Peyer's patch (tissue), 4 donors: ENCODE measurements at regions not wholly inside any gene's neighbourhood (a gene's known extent, or its start where the extent isn't known, plus 50 kb on each side); places are given as distances from the start of the nearest gene placed in this dataset.

ENCODE experiments used
- DNase-seq, 3 donors: peaks; one replicate each; pipeline ENCODE4 v3.0.0-alpha.2; 2017 to 2019
- H3K27ac ChIP-seq, 4 donors: fragments of 200-600 bp; sonication (generic); one replicate each; pipeline ENCODE4 v1.5.1; 2016 to 2019
- H3K27me3 ChIP-seq, 2 donors: fragments of 200-600 bp; sonication (generic); one replicate each; pipeline ENCODE4 v1.5.1; 2019
- H3K36me3 ChIP-seq, 3 donors: fragments of 200-600 bp; sonication (generic); one replicate each; pipeline ENCODE4 v1.5.1; 2016 to 2019
- H3K4me1 ChIP-seq, 4 donors: fragments of 200-600 bp; sonication (generic); one replicate each; pipeline ENCODE4 v1.5.1; 2016 to 2019
- H3K4me3 ChIP-seq, 4 donors: fragments of 200-600 bp; sonication (generic); 1 replicate in 3 of 4; 2 replicates in 1 of 4; pipeline ENCODE4 v1.5.1; 2016 to 2019; ENCODE audit warnings: mild to moderate bottlenecking in 1 of 4
- H3K9me3 ChIP-seq, 4 donors: fragments of 200-600 bp; sonication (generic); one replicate each; pipeline ENCODE4 v1.5.1; 2016 to 2019; ENCODE audit warnings: mild to moderate bottlenecking in 1 of 4
- CTCF ChIP-seq, 6 experiments: fragments of 450-650 bp in 4 of 6; fragments of 200-600 bp in 2 of 6; sonication (generic) in 1 of 6; IDR thresholded peaks; one replicate each; pipeline ENCODE4 v1.5.1; 2017 to 2019; ENCODE audit warnings: antibody characterized with exemption in 6 of 6, mild to moderate bottlenecking in 3 of 6, moderate library complexity in 1 of 6
- POLR2A ChIP-seq, 2 donors: fragments of 450-650 bp; IDR thresholded peaks; one replicate each; pipeline ENCODE4 v1.5.1; 2017; ENCODE audit warnings: antibody characterized with exemption in 2 of 2, mild to moderate bottlenecking in 2 of 2, moderate library complexity in 2 of 2

DNA sequence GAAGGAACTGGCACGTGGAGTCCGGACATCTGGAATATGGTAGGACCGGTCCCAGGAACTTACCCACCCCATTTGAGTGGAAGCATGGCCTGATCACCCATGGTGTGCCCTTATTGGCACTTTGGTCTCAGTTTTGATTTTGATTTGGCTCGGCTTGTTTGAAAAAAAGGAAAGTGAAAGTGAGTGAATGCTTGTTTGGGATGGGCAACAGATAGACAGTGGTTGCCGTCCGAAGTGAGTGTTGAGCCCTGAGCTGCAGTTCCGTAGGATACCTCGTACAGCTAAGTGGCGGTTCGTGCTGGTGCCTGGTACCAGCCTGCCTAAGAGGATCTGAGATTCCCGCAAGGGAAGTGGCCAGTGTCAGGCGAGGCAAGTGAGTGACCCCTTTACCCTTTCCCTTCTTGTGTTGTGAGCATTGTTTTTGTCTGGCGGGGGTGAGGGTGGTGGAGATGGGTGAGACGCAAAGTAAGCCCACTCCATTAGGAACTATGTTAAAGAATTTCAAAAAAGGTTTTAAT is 605.8 kb downstream of the UQCRFS1 start:
- DNase-seq = no peak
- peaks cover 0 to 8% (median 4%) of the 10 kb centered on the region in 4 donors for H3K9me3 ChIP-seq
- no peak for TF ChIP-seq CTCF (IDR thresholded peaks at IDR 0.05)
- TF ChIP-seq POLR2A (IDR thresholded peaks at IDR 0.05) = no peak

DNA sequence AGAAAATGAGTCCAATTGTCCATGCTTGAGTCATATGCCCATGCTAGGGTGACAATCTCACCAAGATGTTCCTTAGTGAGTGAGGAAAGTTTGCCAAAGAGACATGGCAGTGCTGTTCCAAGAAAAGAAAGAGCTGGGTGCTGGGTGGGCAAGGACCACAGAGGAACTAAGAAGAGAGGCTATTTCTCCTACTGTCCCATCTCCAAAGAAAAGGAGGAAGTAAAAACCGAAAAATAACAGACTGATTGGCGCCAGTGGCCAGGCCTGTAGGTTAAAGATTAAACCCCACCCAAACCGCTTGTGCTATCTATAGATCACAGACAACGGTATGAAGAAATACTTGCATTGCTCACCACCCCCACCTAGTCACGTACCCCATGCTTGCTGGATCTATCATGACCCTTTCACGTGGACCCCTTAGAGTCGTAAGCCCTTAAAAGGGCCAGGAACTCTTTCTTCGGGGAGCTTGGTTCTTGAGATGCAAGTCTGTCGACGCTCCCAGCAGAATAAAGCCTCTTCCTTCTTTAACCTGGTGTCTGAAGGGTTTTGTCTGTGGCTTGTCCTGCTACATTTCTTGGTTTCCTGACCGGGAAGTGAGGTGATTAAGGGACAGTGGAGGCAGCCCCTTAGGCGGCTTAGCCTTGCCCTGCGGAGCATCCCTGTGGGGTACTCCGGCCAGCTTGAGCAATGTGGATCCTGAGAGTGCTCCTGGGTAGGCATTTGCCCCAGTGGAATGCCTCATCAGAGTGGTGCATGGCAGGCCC is 606.5 kb downstream of the UQCRFS1 start:
- Histone ChIP-seq H3K4me1 (no peaks in the 10 kb centered on the region), H3K4me3 (no peak overlapping the region), H3K36me3 (no peaks in the 10 kb centered on the region), H3K27ac (no peak overlapping the region), H3K27me3 (no peaks in the 10 kb centered on the region), H3K9me3 (peaks cover 0 to 8% (median 4%) of the 10 kb centered on the region in 4 donors)
- TF ChIP-seq POLR2A (IDR thresholded peaks at IDR 0.05) = no peak
- TF ChIP-seq CTCF (IDR thresholded peaks at IDR 0.05) = no peak
- DNase-seq = no peak

More for the DNA sequence above, 605.8 kb downstream of the UQCRFS1 start:
- H3K4me3 ChIP-seq = no peak overlapping the region
- no peaks in the 10 kb centered on the region for H3K36me3 ChIP-seq
- H3K27ac ChIP-seq = no peak overlapping the region
- no peaks in the 10 kb centered on the region for H3K27me3 ChIP-seq
- H3K4me1 ChIP-seq = no peaks in the 10 kb centered on the region

DNA sequence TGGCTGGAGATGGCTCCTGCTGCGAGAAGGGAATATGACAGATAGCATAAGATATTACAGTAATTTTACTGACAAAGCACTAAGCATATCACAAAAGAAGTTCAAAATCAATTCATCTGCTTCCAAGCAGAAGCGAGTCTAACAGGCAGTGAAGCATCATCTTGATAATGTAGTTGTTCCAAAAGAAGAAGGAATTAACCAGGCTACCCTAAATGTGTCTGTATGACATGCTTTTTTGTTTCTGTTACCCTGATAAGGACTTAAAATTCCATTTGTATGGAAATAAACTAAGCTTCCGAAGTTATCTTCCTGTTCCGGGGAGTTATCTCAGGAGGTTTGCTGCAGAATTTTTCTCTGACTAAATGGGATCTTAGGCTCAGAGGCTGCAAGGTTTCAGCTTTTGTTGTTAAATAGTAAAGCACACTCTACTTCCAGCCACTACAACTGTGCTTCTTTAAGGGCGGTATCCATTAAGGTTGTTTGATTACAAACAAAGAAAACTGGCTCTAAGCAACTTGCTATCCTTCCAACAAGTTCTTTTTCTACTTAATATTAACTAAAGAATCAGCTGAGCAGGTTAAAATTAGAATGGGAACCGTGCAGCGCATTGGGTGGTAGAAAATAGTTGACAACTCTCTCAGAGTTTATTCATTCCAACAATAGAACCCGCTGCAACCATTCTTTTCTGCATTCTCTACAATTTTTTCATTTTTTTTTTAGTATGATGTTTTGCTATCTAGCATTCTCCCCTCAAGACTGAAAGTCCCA is 607.3 kb downstream of the UQCRFS1 start:
- TF ChIP-seq POLR2A (IDR thresholded peaks at IDR 0.05) = no peak
- no peak for TF ChIP-seq CTCF (IDR thresholded peaks at IDR 0.05)
- no peaks in the 10 kb centered on the region for H3K27me3 ChIP-seq
- H3K4me1 ChIP-seq = no peaks in the 10 kb centered on the region
- DNase-seq = no peak
- no peak overlapping the region for H3K4me3 ChIP-seq
- peaks cover 0 to 8% (median 4%) of the 10 kb centered on the region in 4 donors for H3K9me3 ChIP-seq
- H3K27ac ChIP-seq = no peak overlapping the region
- H3K36me3 ChIP-seq = no peaks in the 10 kb centered on the region

DNA sequence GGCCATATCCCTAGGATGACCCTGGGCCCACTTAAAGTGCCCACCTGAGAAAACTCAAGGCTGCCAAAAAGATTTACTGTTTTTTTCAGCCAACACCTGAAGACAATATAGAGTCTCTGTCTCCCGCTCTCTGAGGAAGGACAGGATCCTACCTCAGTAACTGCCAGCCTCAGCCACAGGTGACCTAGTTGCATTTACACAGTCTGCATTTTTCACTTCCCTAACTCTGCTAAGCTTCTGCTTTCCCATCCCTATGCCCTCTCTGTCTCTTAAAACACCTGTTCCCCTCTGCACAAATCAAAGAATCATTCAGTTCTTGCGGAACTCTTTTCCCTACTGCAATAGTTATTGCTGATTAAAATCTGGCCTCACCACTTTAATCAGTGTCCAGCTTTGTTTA is 609.5 kb downstream of the UQCRFS1 start:
- H3K4me1 ChIP-seq = no peaks in the 10 kb centered on the region
- H3K27ac ChIP-seq = no peak overlapping the region
- no peaks in the 10 kb centered on the region for H3K27me3 ChIP-seq
- TF ChIP-seq CTCF (IDR thresholded peaks at IDR 0.05) = no peak
- no peak for TF ChIP-seq POLR2A (IDR thresholded peaks at IDR 0.05)
- H3K36me3 ChIP-seq = no peaks in the 10 kb centered on the region
- no peak for DNase-seq
- peaks cover 0 to 8% (median 4%) of the 10 kb centered on the region in 4 donors for H3K9me3 ChIP-seq
- no peak overlapping the region for H3K4me3 ChIP-seq

GRCh38 chr19:28602675-28603298 is 610.2 kb downstream of the UQCRFS1 start:
- H3K4me3 ChIP-seq = no peak overlapping the region
- no peak for DNase-seq
- TF ChIP-seq POLR2A (IDR thresholded peaks at IDR 0.05) (no peak), CTCF (IDR thresholded peaks at IDR 0.05) (no peak)
- H3K9me3 ChIP-seq = peaks cover 0 to 8% (median 4%) of the 10 kb centered on the region in 4 donors
- H3K27ac ChIP-seq = no peak overlapping the region
- no peaks in the 10 kb centered on the region for H3K4me1 ChIP-seq
- no peaks in the 10 kb centered on the region for H3K36me3 ChIP-seq
- no peaks in the 10 kb centered on the region for H3K27me3 ChIP-seq
